NCI-H2227 (cell line): ENCODE measurements at regions not wholly inside any gene's neighbourhood (a gene's known extent, or its start where the extent isn't known, plus 50 kb on each side); places are given as distances from the start of the nearest gene placed in this dataset.

Experiments used
- DNase-seq: peaks from one replicate; lab custom pipeline; 2025; ENCODE audit not compliant: unreplicated experiment; lab: John Stamatoyannopoulos, UW

DNA sequence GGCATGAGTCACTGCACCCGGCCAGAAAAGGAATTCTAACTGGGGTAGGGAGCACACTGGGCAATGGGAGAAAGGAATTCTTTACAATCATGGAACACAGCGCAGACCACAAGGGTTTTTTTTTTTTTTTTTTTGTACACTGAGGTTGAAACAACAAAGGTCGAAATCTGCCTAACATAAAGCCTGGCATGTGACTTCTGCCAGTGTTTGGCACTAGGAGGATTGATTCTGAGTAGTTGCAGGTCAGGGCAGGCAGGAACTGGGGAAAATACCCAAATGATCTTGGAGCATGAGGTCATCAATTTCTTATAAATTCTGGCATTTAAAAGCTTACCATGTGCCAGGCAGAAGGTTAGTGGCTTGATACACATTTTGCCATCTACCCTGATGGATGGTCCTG lies 202.0 kb upstream of the SNX19 start:
- DNase-seq = no peak

DNA sequence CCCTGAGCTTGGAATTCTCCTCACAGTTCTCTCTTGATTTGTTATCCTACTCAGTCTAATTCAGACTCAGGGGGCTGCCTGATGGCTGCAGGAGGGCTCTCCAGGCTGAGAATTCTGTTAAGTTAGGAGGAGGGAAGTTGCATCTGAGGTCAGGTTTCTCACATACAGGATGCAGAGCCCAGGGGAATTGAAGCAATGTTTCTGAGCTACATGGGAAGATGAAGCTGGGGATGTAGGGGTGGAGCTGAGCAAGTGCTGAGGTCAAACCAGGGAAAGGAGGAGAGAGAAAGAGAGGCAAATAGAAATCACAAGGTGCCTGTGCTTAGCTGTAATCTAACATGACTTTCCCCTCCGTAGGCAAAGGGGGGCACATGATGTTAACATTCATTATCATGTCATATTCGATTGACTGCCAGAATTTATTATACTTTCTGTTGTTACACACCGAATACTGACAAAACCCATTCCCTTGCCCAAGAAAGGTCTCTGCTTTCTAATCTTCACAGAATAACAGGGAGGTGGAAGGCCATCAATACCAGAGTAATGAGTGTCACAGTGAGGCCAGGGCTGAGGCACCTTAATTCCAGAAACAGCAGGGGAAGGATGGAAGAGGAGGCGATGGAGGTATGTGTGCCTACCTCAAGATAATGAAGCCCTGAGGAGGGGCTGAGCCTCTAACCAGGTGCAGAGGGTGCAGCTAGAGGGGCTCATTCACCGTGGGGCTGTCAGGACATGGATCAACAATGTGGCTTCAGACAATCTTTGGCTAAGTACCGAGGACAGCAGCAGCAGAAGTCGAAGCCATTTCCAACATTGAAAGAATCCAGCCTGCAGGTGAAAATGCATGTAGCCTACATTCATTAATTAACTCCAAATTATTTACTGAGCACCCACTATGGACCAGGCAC lies 205.4 kb upstream of the SNX19 start:
- DNase-seq = peak; percentile 5

DNA sequence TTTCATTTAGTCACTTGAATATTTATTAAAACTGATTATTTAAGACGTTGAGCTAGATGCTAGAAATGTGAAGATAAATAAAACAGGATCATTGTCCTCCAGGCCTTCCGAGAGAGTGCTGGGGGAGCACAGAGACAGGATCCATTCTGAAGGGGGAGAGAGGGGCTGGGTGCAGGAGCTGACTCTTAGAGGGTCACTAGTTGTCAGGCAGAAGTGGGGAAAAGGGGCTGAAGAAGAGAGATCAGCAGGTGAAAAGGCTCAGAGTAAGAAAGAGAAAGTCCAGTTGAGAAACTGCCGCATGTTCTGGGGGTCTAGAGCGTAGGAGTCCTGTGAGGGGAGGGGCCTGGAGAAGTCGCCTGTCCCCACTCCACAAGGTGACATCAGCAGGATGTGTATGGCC lies 206.2 kb upstream of the SNX19 start:
- DNase-seq = no peak

DNA sequence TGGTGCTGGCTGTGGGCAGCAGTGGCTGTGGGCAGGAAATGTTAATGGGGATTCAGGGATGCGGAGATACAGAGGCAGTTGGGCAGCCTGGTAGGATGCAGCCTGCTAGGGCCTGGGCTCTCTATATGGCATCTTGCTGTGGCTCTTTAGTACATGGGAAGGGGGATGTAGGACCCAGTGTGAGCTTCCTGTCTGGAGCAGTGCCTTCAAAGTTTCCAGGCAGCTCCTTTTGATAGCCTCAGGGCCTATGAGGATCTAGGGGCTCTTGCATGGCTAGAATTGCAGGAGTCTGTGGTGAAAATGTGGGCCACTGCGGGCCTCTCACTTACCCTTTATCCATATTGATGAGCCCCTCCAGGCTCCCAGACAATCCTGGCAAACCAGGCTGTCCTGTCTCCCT lies 213.2 kb upstream of the SNX19 start:
- no peak for DNase-seq

DNA sequence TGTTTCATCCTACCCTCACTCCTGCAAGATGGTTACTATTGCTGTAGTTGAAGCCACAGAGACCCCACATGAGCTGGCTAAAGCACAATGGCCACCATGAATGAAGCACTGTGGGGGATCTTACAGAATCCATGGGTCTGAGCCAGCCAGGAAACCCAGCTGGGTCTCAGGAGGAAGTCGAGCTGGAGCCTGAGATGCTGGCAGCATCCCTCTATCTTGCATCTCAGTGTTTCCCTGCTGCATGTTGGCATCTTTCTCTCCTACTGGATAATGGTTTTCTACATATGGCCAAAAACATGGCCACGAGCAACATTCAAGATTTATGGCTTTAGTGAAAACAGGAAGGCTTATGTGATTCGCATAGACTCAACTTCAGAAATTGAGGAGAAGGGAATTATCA lies 219.3 kb upstream of the SNX19 start:
- no peak for DNase-seq

DNA sequence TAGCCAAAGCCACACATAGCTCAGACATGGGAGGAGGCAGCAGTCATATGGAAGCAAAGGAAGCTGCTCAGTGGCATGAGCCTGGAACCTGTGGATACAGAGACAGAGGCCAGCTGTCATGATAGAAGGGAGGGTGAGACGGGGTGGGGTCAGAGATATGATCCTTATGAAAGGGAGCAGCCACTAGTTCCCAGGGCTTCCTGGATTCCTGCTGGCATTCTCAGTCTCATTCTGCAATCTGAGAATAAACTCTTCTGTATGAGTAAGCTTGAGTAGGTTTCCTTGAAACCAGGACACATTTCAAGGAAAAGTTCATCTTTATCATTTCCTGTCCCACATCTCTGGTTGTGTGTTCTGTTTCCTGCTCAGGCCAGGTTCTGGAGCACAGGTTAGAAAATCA lies 220.2 kb upstream of the SNX19 start:
- no peak for DNase-seq

DNA sequence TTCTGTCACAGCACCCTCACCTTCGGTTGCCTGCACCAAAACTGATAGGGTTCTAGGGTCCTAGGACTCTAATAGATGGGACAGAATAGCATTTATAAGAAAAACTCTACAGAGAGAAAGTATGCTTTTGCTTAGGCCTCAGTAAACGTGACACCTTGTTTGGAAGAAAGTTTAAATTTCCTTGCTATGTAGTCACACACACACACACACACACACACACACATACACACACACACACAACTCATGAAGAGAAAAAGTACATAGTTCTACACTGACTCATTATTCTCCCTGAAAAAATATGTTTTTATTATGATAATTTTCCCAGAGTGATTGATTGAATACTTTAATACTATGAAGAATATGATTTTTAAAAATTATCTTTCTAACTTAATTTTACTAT lies 220.8 kb upstream of the SNX19 start:
- no peak for DNase-seq

DNA sequence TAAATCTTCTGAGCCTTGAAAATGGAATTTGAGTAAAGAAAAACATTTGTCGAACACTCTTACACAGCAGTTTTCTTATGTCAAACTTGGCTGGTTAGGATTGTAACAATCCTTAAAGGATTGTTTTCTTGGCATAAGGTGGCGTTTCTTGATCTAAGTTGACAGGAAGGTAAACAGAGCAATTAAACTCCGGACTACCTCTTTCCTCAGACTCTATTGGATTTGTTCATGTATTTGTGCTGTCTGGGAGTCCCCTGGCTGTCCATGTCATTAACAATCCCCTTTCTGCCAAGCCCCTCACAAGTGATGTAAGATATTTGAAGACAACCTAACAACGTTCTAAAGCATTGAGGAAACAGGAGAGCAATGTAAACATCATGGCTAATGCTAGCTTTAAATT lies 222.5 kb upstream of the SNX19 start:
- DNase-seq = no peak

DNA sequence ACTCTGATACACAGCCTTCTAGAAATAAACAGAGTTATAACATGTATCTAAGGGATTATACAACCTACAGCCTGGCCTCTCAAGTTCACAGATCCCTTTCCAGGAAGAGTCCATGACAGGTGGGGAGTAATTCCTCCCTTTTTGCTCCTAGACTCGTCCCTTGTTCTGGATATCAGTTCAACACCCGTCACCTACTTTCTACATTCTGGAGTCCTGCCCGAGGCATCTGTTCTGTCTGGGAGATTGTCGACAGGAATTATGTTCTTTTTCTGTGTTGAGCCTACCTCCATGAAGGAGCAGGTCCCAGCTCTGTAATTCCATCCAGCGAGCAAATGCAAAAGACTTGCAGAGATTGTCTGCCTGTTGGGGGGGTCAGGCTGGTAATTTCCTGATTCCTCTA lies 224.6 kb upstream of the NTM start:
- no peak for DNase-seq

DNA sequence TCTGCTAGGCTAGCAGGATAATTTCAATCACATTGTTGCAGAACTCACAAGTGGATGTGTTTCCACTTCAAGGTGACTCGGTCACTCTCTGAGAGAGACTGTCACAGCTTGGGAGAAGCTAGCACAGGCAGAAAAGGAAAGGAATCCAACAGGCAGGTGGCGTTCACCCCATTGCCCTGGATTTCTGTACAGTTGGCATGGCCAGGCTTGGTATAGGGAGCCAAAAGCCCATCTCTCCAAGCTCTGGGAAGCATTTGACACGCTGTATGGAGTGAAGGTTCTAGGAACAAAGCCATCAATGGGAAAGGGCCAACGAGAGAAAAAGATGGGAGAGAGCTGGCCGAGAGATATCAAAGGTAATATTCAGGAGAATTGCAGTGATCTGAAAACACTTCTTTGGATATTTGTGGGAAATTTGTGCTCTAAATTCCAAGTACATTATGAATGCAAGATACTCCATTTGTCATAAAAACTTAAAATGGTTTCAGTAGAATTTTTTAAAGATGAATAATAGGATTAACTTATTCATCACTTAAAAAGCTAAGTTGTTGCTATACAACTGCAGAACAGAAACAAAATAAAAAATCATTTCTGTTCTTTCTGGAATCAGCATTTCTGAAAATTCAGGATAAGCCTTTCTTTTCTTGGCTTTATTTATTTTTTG lies 223.5 kb upstream of the NTM start:
- DNase-seq = peak; percentile 43

DNA sequence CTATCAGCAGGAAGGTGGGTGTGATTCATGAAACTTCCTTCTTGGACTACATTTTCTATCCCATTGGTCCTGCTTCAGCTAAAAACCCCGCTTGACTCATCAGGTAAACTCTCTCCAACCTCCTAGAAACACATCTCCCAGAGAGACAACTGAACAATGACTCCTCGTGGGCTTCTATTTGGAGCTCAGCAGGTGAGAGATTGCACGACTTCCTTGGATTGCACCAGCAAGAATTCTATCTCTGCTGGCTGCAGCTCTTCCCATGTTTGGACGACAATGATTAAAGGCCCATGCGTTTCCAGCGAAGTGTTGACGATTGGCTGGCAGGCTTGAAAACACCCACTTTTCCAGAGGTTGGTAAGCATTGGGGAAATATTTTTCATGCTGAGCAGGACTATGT lies 216.1 kb upstream of the NTM start:
- DNase-seq = no peak

DNA sequence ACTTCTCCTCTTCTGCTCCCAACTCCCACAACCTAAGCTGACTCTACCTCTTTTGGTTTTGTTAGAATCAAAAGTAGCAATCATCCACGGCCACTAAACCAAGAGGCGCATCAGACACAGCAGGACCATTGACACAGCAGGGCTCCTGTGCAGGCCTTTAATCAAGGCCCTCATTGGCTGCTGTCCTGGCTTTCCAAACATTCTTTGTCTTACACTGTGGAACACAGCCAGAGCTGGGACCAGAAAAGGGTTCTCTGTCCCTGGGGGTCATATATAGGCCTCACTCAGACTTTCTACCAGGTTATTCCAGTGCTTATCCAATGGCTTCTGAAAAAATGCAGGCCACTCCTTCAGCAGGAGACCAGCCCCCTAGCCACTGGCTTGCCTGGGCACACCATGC lies 212.7 kb upstream of the NTM start:
- no peak for DNase-seq

DNA sequence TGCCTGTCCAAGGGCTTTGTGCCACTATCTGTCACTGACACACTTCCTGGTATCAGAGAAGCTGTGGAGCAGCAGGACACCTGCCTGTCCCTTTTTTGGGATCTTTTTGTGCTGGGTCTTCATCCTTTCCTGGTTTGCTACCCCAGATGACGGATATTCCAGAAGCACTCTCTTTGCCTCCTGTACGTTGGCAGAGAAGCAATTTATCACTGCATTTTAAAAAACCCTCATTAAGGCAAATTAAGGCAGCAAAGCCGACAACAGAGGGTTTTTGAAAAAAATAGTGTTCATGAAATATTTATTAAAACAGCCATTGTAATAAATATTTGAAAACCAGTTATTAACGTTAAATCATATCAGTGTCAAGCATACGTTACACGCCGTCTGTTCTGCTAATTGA lies 209.6 kb upstream of the NTM start:
- DNase-seq = no peak

DNA sequence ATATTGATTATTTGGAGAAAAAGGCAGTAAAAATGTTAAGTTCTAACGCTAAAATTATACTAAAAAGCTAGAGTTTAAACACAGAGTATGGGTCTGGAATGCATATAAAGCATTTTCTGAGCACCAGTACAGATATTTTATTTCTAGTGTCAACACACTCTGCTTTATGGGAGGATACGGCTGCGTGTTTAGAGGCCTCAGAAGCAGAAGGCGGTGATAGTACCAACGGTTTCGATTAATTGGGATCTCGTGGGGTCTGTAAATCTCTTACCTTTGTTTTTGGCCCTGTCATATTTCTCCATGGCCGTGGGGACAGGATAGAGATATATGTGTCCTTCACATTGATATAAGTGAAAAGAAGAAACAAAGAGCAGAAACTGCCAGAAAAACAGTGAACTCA lies 206.8 kb upstream of the NTM start:
- DNase-seq = no peak

DNA sequence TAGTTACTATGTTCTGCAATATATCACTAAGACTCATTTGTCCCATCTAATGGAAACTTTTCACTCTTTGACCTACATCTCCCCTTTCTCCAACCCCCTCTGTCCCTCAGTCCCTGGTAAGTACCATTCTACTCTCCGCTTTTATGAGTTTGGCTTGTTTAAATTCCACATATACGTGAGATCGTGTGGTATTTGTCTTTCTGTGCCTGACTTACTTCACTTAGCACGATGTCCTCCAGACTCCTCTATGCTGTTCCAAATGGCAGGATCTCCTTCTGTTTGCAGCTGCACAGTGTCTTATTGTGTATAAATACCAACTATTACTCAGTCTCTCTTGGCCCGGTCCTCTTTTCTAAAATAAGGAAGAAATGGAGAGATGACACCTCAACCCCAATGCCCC lies 205.4 kb upstream of the NTM start:
- DNase-seq = no peak

DNA sequence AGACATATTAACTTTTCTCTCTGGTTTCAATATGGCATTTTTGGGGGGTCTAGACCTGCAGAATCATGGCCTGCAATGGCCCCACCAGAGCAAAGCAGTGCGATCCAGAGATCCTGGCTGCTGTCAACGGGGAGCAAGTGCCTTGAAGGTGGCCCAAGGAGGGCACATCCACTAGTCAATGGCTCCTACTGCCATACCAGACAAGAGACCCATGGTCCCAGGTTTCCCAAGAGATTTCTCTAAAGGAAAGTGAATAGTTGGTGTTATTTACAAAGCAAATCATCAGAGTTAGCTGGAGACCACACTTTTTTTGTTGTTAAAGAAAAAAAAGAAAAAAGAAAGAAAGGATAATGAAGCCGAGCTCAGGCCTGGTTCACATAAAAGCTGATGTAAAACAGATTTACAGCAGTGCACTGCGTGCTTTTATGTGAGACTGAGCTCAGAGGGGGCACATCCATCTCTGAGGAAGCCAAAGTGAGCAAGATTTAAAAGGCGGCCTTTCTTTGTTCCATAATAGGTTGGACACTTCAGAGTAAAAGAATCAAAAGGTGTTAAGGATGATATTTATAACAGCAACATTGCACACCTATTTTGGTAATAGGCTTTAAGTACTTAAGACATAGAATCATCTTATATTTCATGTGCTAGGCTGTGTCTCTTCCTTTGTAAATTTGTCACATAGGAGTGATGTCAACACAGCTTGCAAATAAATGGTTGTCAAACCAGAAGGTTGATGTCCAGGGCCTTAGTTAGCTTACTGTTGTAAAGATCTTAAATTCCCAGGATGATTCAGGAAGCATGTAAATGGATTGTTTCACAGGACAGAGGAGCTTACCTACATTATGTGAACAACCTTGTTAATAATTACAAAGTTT lies 201.3 kb upstream of the NTM start:
- DNase-seq = peak; percentile 3

DNA sequence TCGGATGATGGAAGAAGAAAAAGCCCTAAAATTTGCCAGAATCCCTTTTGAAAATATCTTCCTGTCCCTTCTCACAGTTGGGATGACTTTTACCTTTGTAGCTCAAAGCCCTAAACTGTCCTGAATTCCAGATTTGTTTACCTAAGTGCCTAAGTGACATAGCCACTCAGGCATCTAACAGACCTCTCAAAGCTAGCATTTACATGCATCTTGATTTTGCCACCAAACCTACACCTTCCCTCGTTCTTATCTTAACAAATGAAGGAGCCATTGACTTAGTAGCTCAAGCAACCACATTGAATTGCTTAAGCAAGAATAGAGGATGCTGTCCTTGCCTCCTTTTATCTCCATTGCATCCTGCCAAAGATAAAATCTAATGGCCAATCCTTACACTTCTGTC lies 198.4 kb upstream of the NTM start:
- DNase-seq = no peak

DNA sequence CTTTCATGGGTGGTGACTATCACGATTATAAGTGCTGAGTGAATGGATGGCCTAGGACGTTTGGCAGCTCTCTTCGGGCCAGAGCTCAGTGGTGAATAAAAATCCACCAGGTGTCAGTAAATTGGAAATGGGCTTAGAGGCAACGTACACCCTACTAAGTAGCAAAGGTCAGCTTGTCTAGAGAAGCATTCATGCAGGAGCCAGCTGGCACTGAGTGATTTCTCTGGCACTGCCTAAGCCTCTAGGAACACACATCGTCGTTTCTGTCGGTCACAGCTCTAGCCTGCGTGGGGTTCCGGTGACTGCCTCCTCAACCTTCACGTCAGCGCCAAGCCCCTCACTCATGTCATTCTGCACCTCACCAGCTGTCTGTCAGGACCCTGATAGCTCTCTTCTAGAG lies 192.4 kb upstream of the NTM start:
- no peak for DNase-seq

DNA sequence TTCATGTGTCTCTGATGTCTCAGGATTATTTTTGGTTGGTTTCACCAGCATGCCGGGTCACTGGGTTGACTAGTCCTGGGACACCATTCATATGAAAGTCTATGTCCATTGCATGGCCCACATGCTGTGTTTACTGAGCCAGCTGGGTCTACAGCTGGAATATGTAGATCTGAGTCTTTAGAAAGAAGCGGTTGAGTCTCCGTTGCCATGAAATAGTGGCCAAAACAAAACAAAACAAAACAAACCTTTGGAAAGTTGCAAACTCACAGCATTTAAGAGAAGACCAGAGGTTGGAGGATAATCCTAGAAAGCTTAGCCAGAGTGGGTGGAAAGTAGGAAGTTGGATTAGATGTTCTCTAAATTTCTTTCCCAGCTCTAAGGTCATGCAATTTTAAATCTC lies 191.8 kb upstream of the NTM start:
- no peak for DNase-seq

DNA sequence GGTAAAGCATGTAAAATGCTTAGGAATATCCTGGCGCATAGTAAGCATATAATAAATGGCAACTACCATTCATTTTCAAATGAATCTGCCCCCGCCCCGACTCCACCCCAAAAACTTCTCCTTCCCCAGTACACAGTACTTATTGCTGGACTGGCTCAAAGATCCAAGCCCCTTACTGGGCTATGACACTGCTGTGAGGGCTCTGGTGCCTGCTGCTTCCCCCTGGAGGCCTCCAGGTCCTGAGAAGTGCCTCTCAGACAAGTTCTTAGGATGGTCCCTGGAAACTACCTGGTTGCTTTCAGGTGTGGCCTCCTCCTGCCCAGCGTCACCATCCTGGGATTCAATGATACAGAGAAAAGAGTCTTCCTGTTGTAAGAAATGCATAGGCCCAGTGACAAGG lies 190.6 kb upstream of the NTM start:
- no peak for DNase-seq

DNA sequence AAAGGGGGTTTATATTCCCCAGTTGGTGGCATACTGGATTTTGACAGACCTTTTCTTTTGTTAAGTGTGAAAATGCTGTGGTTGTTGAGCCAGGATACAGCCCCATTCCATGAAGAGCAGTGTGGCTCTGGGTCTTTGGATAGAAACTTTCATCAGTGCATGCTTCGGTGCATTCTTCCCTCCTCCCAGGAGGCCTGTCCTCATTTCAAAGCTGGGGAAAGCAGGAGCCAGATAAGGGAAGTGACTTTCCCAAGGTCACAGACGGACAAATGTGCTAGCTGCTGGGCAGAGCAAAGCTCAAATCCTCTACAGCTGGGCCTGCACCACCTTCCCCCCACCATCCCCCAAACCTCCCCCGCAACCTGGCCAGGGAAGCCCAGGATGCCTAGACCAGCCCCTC lies 184.5 kb upstream of the NTM start:
- DNase-seq = no peak

DNA sequence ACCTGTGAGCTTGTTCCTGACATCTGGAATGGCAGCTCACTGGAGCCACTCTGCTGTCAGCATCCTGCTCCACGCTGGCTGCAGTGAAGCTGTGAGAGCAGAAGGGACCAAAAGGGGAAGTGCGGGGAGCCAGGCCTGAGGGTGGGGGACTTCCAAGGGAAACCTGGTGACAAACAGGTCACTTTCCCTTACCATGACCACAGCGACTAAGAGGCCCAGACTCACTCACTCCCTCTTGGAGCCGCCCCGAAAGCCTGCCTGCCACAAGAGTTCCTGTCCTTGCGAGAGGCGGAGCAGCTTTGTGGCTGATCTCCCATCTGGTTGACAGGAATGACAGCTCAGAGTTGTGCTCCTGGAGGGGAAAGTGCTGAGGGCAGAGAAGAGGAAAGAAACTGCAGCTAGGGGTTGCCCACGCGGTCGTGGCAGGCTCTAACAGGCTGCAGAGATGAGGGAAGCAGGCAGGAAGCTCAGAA lies 183.8 kb upstream of the NTM start:
- peak; percentile 48 for DNase-seq
